GM12878 (cell line): ENCODE measurements at regions not wholly inside any gene's neighbourhood (a gene's known extent, or its start where the extent isn't known, plus 50 kb on each side); places are given as distances from the start of the nearest gene placed in this dataset.

Experiments
- ASH2L ChIP-seq: fragments of 300-600, 200-600 bp; sonication (generic); IDR thresholded peaks from 2 replicates; pipeline ENCODE4 v1.6.1; 2017; ENCODE audit warnings: low read depth, mild to moderate bottlenecking, borderline replicate concordance
- ATF7 ChIP-seq: fragments of 450-650 bp; IDR thresholded peaks from 2 replicates; pipeline ENCODE4 v1.6.1; 2016; ENCODE audit warnings: low read depth, mild to moderate bottlenecking
- CEBPB ChIP-seq, 2 experiments: fragments of 150-350 bp in 1 of 2; IDR thresholded peaks; 2 replicates each; pipeline ENCODE4 v1.6.1; 2012 to 2014; ENCODE audit warnings: low read depth in 2 of 2, low read length in 2 of 2, borderline replicate concordance in 1 of 2, inconsistent platforms in 1 of 2
- CHD1 ChIP-seq: IDR thresholded peaks from 2 replicates; pipeline ENCODE4 v1.6.1; 2012; ENCODE audit warnings: low read depth, low read length, improper control_type of control experiment
- CTCF ChIP-seq, 3 experiments: IDR thresholded peaks in 2 of 3; conservative IDR thresholded peaks in 1 of 3; 2 replicates each; pipeline ENCODE4 v1.5.1; 2011; ENCODE audit warnings: low read depth in 3 of 3, low read length in 3 of 3, mild to moderate bottlenecking in 3 of 3, control low read depth in 2 of 3, moderate library complexity in 2 of 3, inconsistent platforms in 1 of 3, mixed read lengths in 1 of 3; ENCODE audit not compliant: control insufficient read depth in 2 of 3, insufficient read depth in 1 of 3; ENCODE audit errors: extremely low read depth in 1 of 3
- EED ChIP-seq: sonication (generic); IDR thresholded peaks from 2 replicates; pipeline ENCODE4 v1.6.1; 2016; ENCODE audit warnings: antibody characterized with exemption, low read depth
- EGR1 ChIP-seq, 2 experiments: IDR thresholded peaks; 1 replicate in 1 of 2; 2 replicates in 1 of 2; pipeline ENCODE4 v1.6.1; 2011 to 2012; ENCODE audit warnings: low read depth in 2 of 2, low read length in 2 of 2, borderline replicate concordance in 1 of 2, mild to moderate bottlenecking in 1 of 2, moderate library complexity in 1 of 2
- FOXK2 ChIP-seq: fragments of 450-650 bp; IDR thresholded peaks from 2 replicates; pipeline ENCODE4 v1.6.1; 2017; ENCODE audit warnings: mild to moderate bottlenecking, moderate library complexity
- HDAC2 ChIP-seq: fragments of 200-600 bp; sonication (generic); IDR thresholded peaks from 2 replicates; pipeline ENCODE4 v1.6.1; 2017
- IKZF2 ChIP-seq, 2 experiments: fragments of 450-650 bp; IDR thresholded peaks; 2 replicates each; pipeline ENCODE4 v1.6.1; 2017; ENCODE audit warnings: mild to moderate bottlenecking in 2 of 2, moderate library complexity in 2 of 2
- IRF4 ChIP-seq: IDR thresholded peaks from 2 replicates; pipeline ENCODE4 v1.6.1; 2011; ENCODE audit warnings: low read depth, low read length
- JUNB ChIP-seq: IDR thresholded peaks from 2 replicates; pipeline ENCODE4 v1.6.1; 2016; ENCODE audit warnings: antibody characterized with exemption, mild to moderate bottlenecking
- MLLT1 ChIP-seq: fragments of 450-650 bp; IDR thresholded peaks from 2 replicates; pipeline ENCODE4 v1.6.1; 2016; ENCODE audit warnings: mild to moderate bottlenecking
- PAX5 ChIP-seq: IDR thresholded peaks from 2 replicates; pipeline ENCODE4 v1.6.1; 2011; ENCODE audit warnings: low read depth, low read length, borderline replicate concordance
- PAX8 ChIP-seq: fragments of 450-650 bp; IDR thresholded peaks from 2 replicates; pipeline ENCODE4 v1.6.1; 2017; ENCODE audit warnings: mild to moderate bottlenecking, moderate library complexity
- PKNOX1 ChIP-seq: fragments of 450-650 bp; IDR thresholded peaks from 2 replicates; pipeline ENCODE4 v1.6.1; 2016; ENCODE audit warnings: mild to moderate bottlenecking
- POLR2AphosphoS5 ChIP-seq: IDR thresholded peaks from 2 replicates; pipeline ENCODE4 v1.6.1; 2011; ENCODE audit warnings: mild to moderate bottlenecking, low read length, inconsistent platforms
- RBBP5 ChIP-seq: fragments of 200-600 bp; sonication (generic); conservative IDR thresholded peaks from 2 replicates; pipeline ENCODE4 v1.6.1; 2016
- SMARCA5 ChIP-seq: fragments of 450-650 bp; IDR thresholded peaks from 2 replicates; pipeline ENCODE4 v1.6.1; 2017; ENCODE audit warnings: mild to moderate bottlenecking
- SPI1 ChIP-seq: IDR thresholded peaks from 2 replicates; pipeline ENCODE4 v1.6.1; 2011; ENCODE audit warnings: low read depth, mild to moderate bottlenecking, low read length, moderate library complexity, borderline replicate concordance; ENCODE audit not compliant: insufficient read depth
- TAF1 ChIP-seq: IDR thresholded peaks from 2 replicates; pipeline ENCODE4 v1.6.1; 2011; ENCODE audit warnings: mild to moderate bottlenecking, low read depth, low read length, borderline replicate concordance
- TCF7 ChIP-seq: IDR thresholded peaks from 2 replicates; pipeline ENCODE4 v1.6.1; 2014; ENCODE audit warnings: antibody characterized with exemption, borderline replicate concordance
- ZBTB4 ChIP-seq: fragments of 450-650 bp; formaldehyde crosslinking; IDR thresholded peaks from 2 replicates; pipeline ENCODE4 v1.4.0; 2022; ENCODE audit warnings: mild to moderate bottlenecking, moderate library complexity
- ZNF622 ChIP-seq: fragments of 450-650 bp; IDR thresholded peaks from 2 replicates; pipeline ENCODE4 v1.6.1; 2017; ENCODE audit warnings: mild to moderate bottlenecking, inconsistent platforms
- TF ChIP-seq, protein P1 (sequence below): IDR thresholded peaks from 2 replicates; pipeline ENCODE4 v1.6.1; 2012; ENCODE audit warnings: low read length, inconsistent platforms

DNA sequence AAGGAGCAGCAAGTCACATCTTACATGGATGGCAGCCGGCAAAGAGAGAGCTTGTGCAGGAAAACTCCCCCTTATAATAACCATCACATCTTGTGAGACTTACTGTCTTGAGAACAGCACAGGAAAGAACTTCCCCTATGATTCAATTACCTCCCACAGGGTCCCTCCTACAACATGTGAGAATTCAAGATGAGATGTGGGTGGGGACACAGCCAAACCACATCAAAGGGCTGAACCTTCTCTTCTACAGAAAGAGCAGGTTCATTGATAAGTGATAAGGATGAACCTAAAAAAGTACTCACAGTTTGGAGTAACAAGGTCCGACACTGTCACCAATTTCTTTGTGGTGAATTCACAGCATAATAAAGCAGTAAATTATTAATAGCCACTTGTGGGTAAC is 422.2 kb upstream of the FSIP2 start (continued):
- TF ChIP-seq, protein P1, sequence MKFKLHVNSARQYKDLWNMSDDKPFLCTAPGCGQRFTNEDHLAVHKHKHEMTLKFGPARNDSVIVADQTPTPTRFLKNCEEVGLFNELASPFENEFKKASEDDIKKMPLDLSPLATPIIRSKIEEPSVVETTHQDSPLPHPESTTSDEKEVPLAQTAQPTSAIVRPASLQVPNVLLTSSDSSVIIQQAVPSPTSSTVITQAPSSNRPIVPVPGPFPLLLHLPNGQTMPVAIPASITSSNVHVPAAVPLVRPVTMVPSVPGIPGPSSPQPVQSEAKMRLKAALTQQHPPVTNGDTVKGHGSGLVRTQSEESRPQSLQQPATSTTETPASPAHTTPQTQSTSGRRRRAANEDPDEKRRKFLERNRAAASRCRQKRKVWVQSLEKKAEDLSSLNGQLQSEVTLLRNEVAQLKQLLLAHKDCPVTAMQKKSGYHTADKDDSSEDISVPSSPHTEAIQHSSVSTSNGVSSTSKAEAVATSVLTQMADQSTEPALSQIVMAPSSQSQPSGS: 0 out of 2 replicates have a peak, but pooled peaks have one; percentile 26
- no peak for TF ChIP-seq PKNOX1
- TF ChIP-seq MLLT1: peak; percentile 72
- no peak for TF ChIP-seq EGR1 (IDR thresholded peaks at IDR 0.05; ENCODE audit: borderline replicate concordance in 1 of 2, low read depth in 2 of 2, low read length in 2 of 2)
- no peak for TF ChIP-seq FOXK2
- no peak for TF ChIP-seq CHD1
- no peak for TF ChIP-seq SPI1
- TF ChIP-seq EED: no peak
- TF ChIP-seq IRF4: no peak
- peak; percentile 50 for TF ChIP-seq ATF7
- TF ChIP-seq IKZF2 (IDR thresholded peaks at IDR 0.05): peak; percentile 55 to 59; a peak in 2 of 4 replicates
- TF ChIP-seq ZBTB4: no peak
- TF ChIP-seq JUNB: peak; percentile 7; the same call in 1 of the 2 replicates
- TF ChIP-seq RBBP5: no peak
- TF ChIP-seq CEBPB (IDR thresholded peaks at IDR 0.05; ENCODE audit: borderline replicate concordance in 1 of 2, low read depth in 2 of 2, low read length in 2 of 2): no peak
- TF ChIP-seq PAX5: no peak
- TF ChIP-seq CTCF (IDR thresholded peaks at IDR 0.05 in 2 of 3, conservative IDR thresholded peaks at IDR 0.05 in 1 of 3; ENCODE audit: control insufficient read depth in 2 of 3, extremely low read depth in 1 of 3, insufficient read depth in 1 of 3, low read depth in 3 of 3, low read length in 3 of 3): no peak
- TF ChIP-seq ZNF622: no peak
- TF ChIP-seq ASH2L: no peak
- TF ChIP-seq TCF7: peak; percentile 94
- TF ChIP-seq TAF1: no peak
- TF ChIP-seq SMARCA5: no peak
- TF ChIP-seq POLR2AphosphoS5: no peak
- TF ChIP-seq PAX8: no peak
- no peak for TF ChIP-seq HDAC2
